HFF-Myc (cell line): ENCODE measurements at regions not wholly inside any gene's neighbourhood (a gene's known extent, or its start where the extent isn't known, plus 50 kb on each side); places are given as distances from the start of the nearest gene placed in this dataset.

Source experiments
- DNase-seq: peaks from one replicate; pipeline ENCODE4 v3.0.0-alpha.2; 2011; ENCODE audit warnings: low read depth; ENCODE audit errors: extremely low read depth
- H3K4me3 ChIP-seq: replicated peaks from 2 replicates; pipeline ENCODE4 v1.5.1; 2011; ENCODE audit warnings: low read depth, mild to moderate bottlenecking, control low read depth, low read length
- TF ChIP-seq, protein P1 (sequence below): IDR thresholded peaks from 2 replicates; pipeline ENCODE4 v1.5.1; 2012; ENCODE audit warnings: mild to moderate bottlenecking, low read depth, low read length, control low read depth; ENCODE audit errors: missing control alignments

DNA sequence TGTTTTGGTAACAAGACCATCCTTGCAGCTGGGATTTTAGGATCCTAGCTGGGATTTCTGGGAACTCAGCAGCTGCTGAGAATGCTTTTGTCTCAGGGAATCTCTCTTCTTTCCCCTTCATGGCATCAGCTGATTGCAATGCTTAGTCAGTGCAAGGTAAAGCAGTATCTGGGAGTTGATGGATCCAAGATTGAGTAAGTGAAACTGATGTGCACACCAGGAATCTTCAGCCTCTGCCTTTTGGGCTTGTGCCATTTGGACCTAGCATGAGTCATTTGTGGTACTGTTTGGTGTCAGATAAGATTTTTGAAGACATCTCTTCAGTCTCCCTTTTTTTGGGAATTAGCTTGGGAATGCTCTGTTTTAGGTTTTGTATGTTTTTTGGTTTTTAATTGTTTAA lies 363.3 kb upstream of the TFPI start:
- no peak for DNase-seq
- no peak overlapping the region for H3K4me3 ChIP-seq
- TF ChIP-seq, protein P1, sequence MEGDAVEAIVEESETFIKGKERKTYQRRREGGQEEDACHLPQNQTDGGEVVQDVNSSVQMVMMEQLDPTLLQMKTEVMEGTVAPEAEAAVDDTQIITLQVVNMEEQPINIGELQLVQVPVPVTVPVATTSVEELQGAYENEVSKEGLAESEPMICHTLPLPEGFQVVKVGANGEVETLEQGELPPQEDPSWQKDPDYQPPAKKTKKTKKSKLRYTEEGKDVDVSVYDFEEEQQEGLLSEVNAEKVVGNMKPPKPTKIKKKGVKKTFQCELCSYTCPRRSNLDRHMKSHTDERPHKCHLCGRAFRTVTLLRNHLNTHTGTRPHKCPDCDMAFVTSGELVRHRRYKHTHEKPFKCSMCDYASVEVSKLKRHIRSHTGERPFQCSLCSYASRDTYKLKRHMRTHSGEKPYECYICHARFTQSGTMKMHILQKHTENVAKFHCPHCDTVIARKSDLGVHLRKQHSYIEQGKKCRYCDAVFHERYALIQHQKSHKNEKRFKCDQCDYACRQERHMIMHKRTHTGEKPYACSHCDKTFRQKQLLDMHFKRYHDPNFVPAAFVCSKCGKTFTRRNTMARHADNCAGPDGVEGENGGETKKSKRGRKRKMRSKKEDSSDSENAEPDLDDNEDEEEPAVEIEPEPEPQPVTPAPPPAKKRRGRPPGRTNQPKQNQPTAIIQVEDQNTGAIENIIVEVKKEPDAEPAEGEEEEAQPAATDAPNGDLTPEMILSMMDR = no peak

DNA sequence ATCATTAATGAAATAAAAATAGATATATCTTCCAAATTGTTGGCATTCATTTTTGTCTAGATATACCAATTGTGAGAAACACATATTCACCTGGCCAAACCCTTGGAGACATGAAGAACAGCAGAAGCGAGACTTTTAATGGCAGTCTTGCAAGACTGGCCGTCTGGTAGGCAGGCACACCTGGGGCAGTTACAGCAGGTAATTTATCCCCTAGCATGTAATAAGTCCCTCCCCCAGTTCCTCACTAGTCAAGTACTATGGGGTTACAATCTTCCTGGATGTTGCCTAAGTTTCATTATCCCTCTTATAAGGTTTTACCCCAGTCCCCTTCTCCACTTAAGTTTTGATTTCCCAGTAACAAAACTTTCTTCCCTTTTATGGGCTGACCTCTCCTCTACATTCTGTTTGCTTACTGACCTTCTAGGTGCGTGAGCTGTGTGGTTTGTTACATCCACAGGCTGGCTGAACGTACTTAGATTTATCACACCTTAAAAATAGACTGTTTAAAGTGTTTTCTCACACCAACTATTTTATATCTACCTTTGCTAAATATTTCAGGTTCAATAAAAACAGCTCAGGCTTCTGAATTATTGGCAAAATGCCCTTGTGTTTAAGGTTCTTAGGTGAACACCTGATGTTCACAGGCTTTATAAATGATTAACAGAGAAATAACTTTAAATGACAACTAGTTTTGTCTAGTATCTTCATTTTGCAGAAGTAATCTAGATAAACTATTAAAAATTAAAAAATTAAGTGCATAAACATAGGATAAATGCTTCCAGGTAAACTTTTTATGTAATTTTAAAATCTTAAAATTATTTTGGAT lies 365.0 kb upstream of the TFPI start:
- no peak for DNase-seq
- TF ChIP-seq, protein P1 = no peak
- no peak overlapping the region for H3K4me3 ChIP-seq

DNA sequence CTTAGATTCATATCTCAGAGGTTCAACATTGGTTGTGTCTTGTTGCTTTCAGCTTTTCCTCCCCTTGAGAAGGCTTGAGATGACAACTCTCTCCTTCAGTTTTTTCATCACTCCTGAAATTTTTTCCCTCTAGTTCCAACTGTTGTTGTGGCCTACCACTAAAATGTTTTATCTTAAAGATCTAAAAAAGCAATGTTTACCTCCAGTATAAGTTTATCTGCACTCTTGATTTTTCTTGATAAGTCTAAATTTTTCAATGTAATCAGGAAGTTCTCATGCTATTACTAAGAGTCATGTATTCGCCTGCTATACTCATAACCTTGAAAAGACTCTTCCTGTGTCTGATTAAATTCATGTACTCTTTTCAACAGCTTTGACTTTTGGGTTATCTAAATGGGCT lies 366.3 kb upstream of the TFPI start:
- TF ChIP-seq, protein P1 = no peak
- H3K4me3 ChIP-seq = no peak overlapping the region
- no peak for DNase-seq

DNA sequence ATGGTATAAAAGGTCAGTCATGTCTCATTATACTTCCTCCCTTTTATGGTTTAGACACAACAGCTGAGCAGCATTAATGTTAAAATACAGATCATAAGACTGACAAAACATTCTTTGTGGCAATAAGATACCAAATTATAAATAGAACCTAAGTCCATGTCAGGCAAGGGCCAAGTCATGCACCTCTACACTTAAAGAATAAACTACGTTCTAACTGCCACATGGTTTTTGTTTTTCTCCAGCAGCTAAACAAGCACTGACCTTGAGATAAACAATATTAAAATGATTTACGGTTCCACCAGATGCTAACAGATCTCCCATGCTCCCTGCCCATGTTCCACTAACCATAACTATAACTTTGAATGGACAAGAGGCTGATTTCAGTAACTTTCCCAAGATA lies 368.6 kb upstream of the TFPI start:
- DNase-seq = peak; percentile 7
- TF ChIP-seq, protein P1 = no peak
- no peak overlapping the region for H3K4me3 ChIP-seq

DNA sequence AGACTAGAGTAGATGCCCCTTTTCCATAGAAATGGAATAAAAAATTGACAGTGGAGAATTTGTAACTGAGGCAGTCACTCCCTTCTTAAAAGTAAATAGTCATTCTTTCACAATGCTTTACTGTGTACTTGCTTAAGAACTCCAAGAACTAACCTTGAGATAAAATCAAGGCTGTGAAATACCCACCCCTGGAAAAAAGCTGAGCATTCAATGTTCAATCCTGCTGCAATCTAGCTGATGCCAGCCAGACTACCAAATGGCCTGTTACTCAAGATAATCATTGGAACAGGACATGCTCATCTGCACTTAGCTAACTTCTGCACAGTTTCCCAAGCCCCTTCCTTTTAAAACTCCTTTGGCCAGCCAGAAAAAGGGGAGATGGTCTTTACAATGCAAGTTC lies 367.4 kb upstream of the GULP1 start:
- TF ChIP-seq, protein P1 = no peak
- H3K4me3 ChIP-seq = no peak overlapping the region
- no peak for DNase-seq

DNA sequence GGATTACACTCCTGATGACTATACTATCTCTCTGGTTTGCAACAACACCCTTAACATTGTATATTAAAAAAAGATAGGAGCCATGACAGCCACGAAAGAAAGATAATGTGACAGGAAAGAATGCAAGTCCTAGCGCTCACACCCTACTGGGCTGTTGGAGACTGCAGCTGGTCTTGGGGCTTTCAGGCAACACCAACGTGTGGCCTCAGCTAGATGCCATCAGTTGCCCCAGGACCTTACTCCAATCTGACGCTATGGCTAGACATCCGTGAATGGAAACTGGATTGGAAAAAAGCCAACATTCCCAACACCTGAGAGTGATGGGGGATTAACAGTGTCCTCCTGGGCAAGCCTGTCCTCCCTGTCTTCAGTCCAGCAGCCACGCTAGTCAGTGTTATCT lies 357.4 kb upstream of the GULP1 start:
- TF ChIP-seq, protein P1 = no peak
- DNase-seq = no peak

DNA sequence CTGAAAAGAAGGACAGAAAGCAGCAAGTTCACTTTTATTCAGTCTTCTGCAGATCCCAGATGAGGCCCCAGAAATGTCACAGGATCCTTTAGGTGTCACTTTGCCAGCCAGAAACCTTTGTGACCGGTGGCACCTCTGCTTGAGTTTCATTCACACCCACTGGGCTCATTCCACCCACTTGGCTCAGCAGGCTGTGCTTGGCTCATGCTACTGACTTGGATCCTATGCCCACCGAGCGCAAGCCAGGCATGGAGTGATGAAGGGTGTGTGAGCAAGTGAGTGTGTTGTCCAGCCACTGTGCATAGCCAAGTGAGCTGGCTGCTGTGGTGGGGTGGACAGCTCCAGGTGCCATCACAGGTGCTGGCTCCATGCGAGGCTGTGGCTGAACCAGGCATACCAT lies 357.0 kb upstream of the GULP1 start:
- TF ChIP-seq, protein P1 = no peak
- no peak overlapping the region for H3K4me3 ChIP-seq
- no peak for DNase-seq

More for the DNA sequence above, 357.4 kb upstream of the GULP1 start:
- no peak overlapping the region for H3K4me3 ChIP-seq
